ENCODE measurements at regions not wholly inside any gene's neighbourhood (a gene's known extent, or its start where the extent isn't known, plus 50 kb on each side); places are given as distances from the start of the nearest gene placed in this dataset.

- Histone ChIP-seq H3K9me2 (no peaks in the 10 kb centered on the region), H3K27ac (ENCODE audit: low read depth in 2 of 2, low read length in 1 of 2) (no peak overlapping the region), H3K79me2 (ENCODE audit: insufficient read depth) (no peaks in the 10 kb centered on the region), H3K4me2 (no peak overlapping the region), H3K4me1 (ENCODE audit: control insufficient read depth in 1 of 2, insufficient read depth in 2 of 2, low read depth in 1 of 2, low read length in 1 of 2) (no peaks in the 10 kb centered on the region), H4K20me1 (ENCODE audit: insufficient read depth) (no peaks in the 10 kb centered on the region), H3F3A (replicated peaks; ENCODE audit: insufficient read depth) (no peaks in the 10 kb centered on the region), H2AFZ (ENCODE audit: low read depth) (no peak overlapping the region), H3K4me3 (ENCODE audit: low read depth in 2 of 2, low read length in 1 of 2) (no peak overlapping the region), H3K9ac (no peak overlapping the region), H3K27me3 (ENCODE audit: insufficient read depth) (no peaks in the 10 kb centered on the region), H3K36me3 (replicated peaks in 1 of 2; ENCODE audit: control insufficient read depth in 1 of 2, insufficient read depth in 2 of 2, low read length in 1 of 2) (no peaks in the 10 kb centered on the region), H3K9me3 (no peaks in the 10 kb centered on the region)
- POLR2A ChIA-PET = no interaction called here
- TF ChIP-seq REST (IDR thresholded peaks at IDR 0.05; ENCODE audit: low read depth, low read length) (no peak), ELF1 (IDR thresholded peaks at IDR 0.05) (no peak), RCOR1 (IDR thresholded peaks at IDR 0.05; ENCODE audit: low read length) (no peak), GATA2 (CRISPR knock-in tag; IDR thresholded peaks at IDR 0.05) (no peak), MAX (IDR thresholded peaks at IDR 0.05; ENCODE audit: low read depth) (no peak), CHD2 (IDR thresholded peaks at IDR 0.05; ENCODE audit: low read length, partially characterized antibody) (no peak), FOXM1 (IDR thresholded peaks at IDR 0.05; ENCODE audit: low read depth) (no peak), SMC3 (IDR thresholded peaks at IDR 0.05; ENCODE audit: low read depth, low read length) (no peak), YY1 (IDR thresholded peaks at IDR 0.05; ENCODE audit: low read depth) (no peak), IRF3 (IDR thresholded peaks at IDR 0.05; ENCODE audit: low read depth, low read length) (no peak), CTCF (IDR thresholded peaks at IDR 0.05) (no peak), USF1 (IDR thresholded peaks at IDR 0.05; ENCODE audit: borderline replicate concordance, low read depth) (no peak), EZH2phosphoT487 (IDR thresholded peaks at IDR 0.05; ENCODE audit: borderline replicate concordance, low read depth) (no peak), SIN3A (IDR thresholded peaks at IDR 0.05; ENCODE audit: borderline replicate concordance, low read depth, low read length) (no peak), TEAD4 (IDR thresholded peaks at IDR 0.05; ENCODE audit: borderline replicate concordance, insufficient read depth) (no peak), RAD21 (IDR thresholded peaks at IDR 0.05; ENCODE audit: low read length) (no peak), FOSL2 (IDR thresholded peaks at IDR 0.05; ENCODE audit: borderline replicate concordance, low read depth) (no peak)
- CTCF ChIA-PET = no interaction called here
- WGBS (ENCODE audit: low lambda C conversion rate) = 73% methylated on average over 5 of the region's 5 CpGs
- no peak for DNase-seq
Measured at GRCh38 chr21:21767276-21767675, 769.1 kb downstream of the NCAM2 start.

All from SK-N-SH (cell line).